HG02678 (cell line): ENCODE measurements at regions not wholly inside any gene's neighbourhood (a gene's known extent, or its start where the extent isn't known, plus 50 kb on each side); places are given as distances from the start of the nearest gene placed in this dataset.

Source experiments
- ATAC-seq: cut with Tn5 transposase; IDR thresholded peaks from one replicate; pipeline ENCODE4 v1.9.1; 2021; ENCODE audit warnings: mild to moderate bottlenecking, moderate library complexity; ENCODE audit not compliant: unreplicated experiment

DNA sequence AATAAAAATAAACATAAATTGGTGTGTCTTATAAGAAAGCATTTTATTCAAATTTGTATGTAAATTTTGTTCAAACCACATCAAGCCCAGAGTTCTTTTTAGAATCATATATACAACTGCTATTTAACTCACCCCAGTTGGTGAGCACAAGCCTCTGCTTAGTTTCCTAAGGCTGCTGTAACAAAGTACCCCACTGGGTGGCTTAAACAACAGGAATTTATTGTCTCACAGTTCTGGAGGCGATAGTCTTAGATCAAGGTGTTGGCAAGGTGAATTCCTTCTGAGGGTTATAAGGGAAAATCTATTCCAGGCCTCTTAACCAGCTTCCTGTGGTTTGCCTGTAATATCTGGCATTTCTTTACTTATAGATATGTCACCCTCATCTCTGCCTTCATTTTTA is 1133.5 kb downstream of the OLFM4 start:
- ATAC-seq = no peak

DNA sequence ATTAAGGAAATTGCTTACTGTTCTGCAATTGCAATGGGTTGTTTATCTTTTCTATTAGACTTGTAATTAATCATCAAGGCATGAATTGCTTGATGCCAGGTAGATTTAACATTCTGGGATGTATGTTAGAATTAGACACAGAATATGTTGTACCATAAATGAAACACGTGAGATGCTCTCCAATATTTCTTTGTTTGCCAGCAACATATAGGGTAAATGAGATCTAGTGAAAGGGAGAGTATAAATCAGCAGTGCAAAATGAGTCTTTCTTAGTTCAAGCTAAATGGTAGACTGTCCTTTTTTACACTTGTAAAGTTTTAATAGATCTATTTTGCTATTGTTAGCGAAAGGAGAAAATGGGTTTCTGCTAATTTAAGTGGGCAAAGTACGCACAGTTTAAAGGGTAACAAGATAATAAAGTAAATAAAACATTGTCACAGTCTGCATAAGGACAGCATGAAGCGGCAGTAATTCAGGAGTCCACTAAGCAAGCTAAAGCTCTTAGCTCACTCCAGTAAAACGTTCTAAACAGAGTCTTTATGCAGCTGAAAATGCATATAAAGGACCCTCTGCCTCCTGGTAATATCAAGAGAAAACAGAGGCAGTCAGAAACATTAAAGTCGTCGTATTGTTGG is 1137.1 kb downstream of the OLFM4 start:
- ATAC-seq = no peak

DNA sequence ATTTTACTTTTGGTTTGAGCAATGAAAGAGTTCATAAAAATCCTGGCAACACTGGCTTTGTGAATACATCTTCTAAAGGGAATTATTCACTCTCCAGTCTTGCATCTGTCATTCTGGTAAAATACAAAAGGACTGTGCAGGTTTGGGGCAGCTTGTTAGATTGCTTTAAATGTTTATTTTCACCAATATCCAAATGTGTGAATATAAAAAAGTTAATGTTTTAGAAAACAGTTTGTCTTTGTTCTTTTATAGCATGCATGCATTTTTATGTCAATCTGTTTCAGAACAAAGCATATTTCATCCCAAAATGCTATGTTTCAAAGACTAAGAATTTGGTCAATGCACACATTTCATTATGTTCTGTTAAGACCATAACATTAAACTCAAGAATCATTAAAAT is 1145.4 kb downstream of the OLFM4 start:
- ATAC-seq = no peak

DNA sequence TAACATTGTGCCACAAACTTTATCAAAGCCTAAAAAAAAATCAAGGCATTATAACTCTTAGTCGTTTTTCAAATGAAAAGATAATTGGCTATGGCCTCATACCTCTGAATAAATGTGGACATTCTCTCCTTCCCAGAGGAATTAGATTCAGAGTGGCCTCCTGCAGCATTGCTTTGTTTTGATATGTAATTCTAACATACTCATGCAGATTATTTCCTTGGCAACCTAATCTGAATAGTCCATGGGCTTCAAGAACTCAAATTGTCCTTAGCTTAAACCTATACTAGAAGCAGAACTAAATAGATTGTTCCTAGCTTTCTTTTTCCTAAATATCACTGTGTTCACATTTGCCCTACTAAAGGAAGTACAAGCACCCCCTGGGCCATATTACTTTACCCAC is 1146.9 kb downstream of the OLFM4 start:
- no peak for ATAC-seq

DNA sequence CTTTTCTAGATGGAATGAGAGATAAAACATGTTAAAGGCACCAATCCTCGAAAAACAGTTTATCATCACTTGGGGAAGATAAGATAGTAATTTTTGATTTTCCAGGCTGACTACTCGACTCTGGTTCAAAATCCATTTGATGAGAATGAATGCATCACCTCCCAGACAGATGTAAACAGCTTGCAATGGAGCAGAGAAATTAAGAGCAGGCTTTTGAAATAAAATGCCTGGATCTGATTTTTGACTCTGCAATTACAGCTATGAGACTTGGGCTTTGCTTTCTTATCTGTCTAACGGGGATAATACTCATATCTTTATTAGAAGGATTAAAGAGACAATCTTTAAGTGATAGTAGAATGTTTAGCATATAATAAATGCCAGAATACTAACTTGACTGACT is 1148.9 kb downstream of the OLFM4 start:
- ATAC-seq = no peak

DNA sequence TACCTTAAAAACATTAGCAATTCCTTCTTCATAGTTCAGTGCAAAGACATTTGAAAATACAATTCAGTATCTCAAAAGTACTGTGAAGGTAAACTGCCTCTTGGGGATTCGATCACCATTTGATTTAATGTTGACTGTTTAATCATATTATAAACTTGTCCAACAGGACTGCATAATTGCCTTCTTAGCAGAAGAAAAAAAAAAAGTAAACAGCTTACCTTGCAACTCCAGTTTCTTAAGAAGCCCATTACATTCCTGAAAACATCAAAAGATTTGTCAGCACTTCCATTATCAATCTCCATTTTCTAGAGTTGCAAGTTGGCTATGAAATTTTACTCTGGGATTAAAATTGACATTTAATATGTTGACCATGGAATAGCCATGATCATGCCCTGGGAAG is 1154.6 kb downstream of the OLFM4 start:
- no peak for ATAC-seq

DNA sequence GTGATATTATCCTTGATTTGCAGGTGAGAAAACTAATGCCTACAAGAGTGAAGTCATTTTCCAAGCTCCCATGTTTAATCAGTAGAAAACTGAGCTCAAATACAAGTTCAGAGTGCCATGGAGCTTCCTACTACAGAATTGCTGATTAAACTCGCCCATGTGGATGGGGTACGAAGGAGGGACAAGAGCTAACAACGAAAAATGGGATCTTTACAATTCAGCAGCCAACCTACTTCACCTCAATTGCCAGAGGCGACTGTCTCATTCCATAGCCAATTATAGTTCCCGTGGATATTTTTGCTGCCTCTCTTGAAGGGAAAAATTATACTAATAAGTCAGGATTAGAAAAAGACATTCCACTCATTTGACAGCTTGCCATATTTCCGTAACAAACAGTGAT is 1155.1 kb downstream of the OLFM4 start:
- ATAC-seq = no peak

DNA sequence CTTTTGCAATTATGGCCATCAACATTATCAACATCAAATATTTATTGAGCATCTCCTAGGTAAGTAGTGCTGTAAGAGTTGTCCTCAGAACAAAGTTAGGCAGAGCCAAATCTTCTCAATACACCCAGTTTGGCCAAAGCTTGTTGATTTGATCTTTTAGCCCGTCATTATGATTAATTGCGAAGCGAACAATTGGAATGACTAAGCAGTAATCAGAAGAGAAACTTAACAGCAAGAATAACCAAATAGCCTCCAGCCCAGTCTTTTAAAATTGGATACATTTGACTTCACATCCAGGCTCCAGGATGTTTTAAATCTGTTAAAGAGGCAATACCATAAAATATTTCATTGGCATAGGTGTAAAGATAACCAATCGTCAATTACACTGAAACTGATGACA is 1156.0 kb downstream of the OLFM4 start:
- ATAC-seq = no peak

DNA sequence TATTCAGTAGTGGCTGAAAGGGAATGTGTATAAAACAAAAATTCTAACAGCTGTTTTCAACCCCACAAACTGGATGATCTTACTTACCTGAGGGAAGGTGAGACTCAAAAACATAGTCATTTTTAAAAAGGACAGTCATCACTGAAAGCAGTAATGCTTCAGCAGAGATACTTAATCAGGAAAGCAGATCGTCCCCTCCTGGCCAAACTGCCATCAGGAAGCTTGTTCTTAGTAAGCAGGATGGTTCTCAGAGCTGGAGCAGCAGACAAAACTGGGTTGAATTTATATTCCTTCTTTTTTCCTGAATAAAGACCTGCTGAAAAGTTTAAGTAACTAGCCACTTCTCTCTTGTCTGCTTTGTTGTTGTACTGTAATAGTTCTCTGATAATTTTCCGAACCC is 1156.5 kb downstream of the OLFM4 start:
- no peak for ATAC-seq

DNA sequence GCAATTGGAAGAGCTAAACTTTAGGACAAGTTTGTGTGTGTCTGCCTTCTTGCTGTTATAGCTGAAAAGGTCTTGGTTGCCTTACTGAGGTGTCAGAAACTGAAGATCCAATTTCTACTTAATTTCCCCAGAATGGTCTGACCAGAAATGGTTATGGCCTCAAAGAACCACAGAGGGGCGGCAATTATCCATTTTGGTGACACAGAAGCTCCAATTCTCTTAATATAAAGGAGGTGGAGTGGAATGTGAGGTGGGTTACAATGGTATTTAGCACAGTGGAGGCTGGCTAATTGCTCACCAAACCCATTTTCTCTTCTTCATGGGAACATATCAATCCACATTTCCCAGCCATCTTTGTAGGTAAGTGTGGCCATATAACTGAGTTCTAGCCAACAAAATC is 1157.2 kb downstream of the OLFM4 start:
- ATAC-seq = no peak

DNA sequence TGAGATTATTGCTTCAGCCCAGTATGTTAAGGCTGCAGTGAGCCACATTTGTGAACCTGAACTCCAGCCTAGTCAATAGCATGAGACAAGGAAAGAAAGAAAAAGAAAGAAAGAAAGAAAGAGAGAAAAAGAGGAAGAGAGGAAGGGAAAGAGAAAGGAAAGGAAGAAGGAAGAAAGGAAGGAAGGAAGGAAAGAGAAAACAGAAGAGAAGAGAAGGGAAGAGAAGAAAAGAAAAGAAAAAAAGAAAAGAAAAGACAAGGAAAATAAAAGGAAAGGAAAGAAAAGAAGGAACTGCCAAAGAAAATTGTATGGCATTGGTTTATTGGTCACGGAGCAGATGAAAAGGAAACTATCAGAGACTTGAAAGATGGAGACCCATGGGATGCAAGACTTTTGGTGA is 1158.8 kb downstream of the OLFM4 start:
- ATAC-seq = no peak

DNA sequence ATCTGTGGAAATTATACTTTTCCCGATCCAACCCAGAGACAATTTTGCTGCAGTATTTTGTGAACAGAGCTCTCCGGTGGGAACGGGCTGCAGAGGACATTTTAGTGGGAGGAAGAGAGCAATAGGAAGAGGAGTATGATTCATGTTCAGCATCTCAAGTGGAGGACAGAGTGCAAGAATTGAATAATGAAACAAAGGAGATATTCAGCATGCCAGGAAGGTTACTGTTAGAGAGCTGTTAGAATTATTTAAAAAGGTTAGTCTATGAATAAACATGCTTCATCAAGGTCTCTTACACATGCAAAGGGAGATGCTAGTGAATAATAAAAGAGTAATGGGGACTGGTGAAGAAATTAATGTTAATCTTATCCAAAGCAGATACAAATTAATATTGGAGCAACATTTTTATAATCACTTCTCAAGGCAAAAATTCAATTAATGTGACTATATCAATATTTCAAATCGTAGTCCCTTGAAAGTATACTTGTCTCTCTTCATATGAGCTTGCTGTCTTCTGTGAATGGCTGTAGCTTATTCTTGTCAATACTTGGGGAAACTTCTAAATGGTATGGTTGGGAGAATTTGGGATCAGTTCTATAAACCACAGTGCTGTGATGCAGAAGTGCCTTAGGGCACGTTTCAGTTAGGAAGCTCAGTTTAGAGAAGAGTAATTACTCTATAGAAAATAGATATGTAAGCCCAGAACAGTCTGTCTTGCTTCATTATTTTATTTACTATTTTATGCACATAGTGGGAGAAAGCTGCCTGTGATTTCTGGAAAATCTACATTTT is 1165.8 kb downstream of the OLFM4 start:
- no peak for ATAC-seq

DNA sequence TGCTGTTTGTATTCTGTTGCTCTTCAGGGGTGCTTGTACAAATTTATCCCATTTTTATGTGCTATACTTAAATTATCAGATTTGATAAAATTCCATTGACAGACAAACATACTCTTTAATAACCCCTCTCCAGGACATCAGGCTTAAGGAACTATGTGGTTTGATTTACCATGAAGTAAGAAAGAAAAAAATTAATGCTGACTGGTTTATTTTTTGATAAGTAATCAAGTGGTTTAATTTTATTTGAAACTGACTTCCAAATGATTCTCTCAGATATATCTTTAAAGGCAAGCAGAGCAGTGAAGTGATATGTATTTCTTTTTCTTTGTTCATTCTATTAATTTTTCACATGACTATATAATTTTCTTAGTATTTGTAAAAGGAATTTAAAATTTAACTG is 1168.1 kb downstream of the OLFM4 start:
- ATAC-seq = no peak

DNA sequence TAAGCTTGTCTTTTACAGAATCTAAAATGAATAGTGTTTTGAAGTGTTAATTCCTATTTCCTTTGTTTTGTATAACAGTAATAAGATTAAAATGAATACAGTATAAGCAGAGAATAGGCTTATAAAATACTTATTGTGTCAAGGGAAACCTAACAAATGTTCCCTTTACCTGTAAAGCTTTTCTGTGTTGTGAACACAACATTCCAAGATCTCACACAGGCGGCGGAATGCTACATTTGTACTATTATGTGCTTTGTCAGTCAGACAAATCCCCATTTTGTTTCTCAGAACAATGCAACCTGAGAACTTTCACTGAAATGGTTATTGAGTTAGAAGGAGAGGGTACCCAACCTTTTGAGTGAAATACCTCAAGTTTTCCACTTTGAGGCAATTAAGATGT is 1170.3 kb downstream of the OLFM4 start:
- no peak for ATAC-seq

DNA sequence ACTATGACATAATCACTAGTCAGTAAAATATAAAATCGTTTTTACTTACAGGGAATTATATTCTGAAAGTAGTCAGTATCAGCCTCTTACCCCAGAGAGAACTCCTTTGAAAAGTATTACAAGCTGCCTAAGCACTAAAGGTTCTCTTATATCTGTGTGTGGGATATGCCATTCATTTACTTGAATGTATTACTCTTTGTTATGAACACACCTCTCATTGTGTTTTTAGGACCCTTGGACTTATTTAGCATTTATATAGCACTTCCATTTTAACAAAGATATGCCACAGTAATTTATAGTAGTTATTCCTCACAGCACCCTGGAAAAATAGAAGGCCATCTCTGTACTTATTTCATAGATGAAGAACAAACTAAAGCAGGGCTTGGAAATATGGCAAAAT is 1178.0 kb downstream of the OLFM4 start:
- no peak for ATAC-seq

DNA sequence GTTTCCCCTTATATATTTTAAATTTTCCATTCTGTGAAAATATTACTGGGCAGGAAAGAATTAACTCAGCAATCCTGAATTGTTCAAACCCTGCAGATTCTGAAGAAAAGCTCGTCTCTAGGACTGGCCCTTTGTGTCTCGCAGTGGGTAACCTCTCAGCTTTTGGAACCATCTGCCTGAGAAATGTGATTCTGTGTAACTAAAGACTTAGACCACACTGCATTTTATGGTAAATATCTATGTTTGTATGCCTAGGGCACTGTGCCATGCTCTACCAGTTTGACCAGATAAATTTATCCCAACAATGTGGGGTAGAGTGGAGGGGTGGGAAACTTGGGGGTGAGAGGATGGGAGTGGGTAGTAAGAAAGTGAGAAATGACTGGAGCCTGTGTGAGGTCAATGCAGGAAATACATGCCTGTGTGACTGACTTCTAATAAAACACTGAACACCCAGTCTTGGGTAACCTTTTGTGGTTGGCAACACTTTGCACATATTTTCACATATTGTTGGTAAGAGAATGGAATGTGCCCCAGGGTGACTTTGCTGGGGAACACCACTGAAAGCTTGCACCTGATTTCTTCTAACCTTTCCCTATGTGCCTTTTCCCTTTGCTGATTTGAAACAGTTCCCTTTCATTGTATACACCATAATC is 1181.9 kb downstream of the OLFM4 start:
- no peak for ATAC-seq

DNA sequence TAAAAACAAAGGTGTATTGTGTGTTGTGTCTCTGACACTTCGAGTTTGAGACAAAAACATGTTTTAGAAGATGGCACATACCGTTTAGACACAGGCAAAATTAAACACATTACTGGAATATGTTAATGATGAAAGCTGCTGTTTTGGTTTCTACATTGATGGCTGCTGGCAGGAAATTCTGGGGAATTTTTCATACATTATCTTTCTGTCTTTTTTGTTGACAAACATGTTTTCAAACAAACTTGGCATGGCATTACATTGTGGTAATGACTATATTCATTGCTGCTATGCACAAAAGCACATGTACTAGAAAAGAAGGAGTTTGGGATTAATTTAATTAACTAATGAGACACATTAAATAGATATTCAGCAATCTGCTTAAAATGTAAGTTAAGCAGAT is 1187.6 kb downstream of the OLFM4 start:
- no peak for ATAC-seq

DNA sequence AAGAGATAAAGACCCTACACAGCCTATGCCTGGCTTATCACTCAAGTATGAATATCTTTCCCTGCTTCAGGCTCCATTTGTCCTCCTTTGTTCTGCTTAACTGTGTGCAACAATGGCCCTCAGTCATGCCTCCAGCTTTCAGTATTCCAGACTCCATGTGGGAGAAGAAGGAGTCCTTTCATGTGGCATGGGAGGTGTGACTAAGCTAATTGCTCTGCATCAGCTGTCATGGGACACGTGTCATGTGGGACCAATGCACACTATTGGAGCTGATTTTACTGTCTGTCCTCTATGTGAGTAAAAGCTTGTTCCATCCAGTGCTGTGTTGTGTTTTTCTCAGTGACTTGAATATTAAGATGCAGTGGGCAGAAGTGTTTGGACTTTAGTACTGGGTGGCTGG is 1198.3 kb downstream of the OLFM4 start:
- no peak for ATAC-seq

DNA sequence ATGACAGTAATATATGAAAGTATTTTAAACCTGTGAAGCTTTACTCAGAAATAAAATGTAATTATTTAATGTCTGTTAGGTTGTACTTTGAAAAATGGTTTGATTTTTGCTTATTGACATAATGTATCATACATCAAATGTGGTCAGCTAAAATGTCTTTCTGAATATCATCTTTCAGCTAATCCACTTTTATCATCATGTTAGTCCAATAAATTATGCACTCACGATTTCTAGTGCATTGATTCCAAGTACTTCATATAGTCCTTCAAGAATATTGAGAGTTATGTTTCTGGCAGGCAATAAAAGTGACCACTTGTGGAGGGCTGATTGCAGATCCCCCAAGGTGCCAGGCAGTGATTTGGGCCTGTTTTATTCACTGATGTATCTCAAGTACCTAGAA is 1204.1 kb downstream of the OLFM4 start:
- ATAC-seq = no peak

DNA sequence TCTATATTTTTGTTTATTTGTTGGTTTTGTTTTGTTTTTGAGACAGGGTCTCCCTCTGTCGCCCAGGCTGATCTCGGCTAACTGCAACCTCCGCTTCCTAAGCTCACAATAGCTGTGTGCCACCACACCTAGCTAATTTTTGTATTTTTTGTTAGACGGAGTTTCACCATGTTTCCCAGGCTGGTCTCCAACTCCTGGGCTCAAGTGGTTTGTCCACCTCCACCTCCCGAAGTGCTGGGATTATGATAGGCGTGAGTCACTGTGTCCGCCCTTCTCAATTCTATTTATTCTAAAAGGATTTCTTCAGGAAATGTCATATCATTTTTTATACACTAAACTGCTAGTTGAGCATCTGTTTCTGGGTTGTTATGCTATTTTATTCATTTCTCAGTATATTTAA is 1206.0 kb downstream of the OLFM4 start:
- ATAC-seq = no peak

DNA sequence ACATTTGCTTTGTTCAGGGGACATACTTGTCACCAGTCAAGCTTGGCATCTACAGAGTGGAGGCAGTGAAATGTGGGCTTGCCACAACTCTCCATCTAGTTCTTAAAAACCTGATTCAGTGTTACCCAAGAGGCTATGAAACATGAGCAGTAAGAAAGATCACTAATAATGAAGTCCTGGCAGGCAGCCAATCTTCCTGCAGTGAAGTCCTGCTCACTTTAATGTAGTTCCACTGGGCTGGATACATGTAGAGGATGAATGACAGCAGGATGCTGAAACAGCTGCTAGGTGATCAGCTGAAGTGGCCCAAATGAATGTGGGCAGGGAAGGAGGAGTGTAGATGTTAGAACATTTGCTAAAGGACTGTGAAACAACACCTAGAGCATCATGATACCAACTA is 1213.1 kb downstream of the OLFM4 start:
- ATAC-seq = no peak

DNA sequence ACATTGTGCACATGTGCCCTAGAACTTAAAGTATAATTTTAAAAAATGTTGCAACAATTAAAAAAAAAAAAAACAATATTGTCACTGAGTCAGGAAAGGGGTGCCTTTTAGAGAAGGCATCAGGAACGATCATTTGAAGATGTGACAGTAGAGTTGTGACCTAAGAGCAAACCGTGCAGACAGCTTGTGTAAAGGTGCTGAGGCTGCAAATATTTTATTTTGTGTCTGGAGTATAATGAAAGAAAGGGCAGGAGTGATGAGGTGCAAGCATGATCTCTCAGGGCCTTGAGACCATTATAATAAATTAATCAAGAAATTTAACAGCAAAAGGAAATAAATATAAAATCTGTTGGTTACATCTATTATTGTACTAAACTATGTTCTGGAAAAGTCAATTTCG is 1219.7 kb downstream of the OLFM4 start:
- ATAC-seq = no peak
